HFFc6 (cell line): ENCODE measurements at regions not wholly inside any gene's neighbourhood (a gene's known extent, or its start where the extent isn't known, plus 50 kb on each side); places are given as distances from the start of the nearest gene placed in this dataset.

Source experiments
- DNase-seq: peaks from one replicate; pipeline ENCODE4 v3.0.0-alpha.2; 2018
- H3K27ac Mint-ChIP-seq: 2 replicates; pipeline ENCODE4 v1.8.0; 2020; ENCODE audit warnings: mild to moderate bottlenecking, mixed read lengths
- H3K27me3 Mint-ChIP-seq: 2 replicates; pipeline ENCODE4 v1.8.0; 2021; ENCODE audit warnings: mild to moderate bottlenecking, moderate library complexity, mixed read lengths; ENCODE audit not compliant: insufficient read depth
- H3K36me3 Mint-ChIP-seq: 2 replicates; pipeline ENCODE4 v1.8.0; 2021; ENCODE audit warnings: low read depth, mixed read lengths
- H3K4me1 Mint-ChIP-seq: 2 replicates; pipeline ENCODE4 v1.8.0; 2020; ENCODE audit warnings: low read depth, mixed read lengths
- H3K4me3 Mint-ChIP-seq: 2 replicates; pipeline ENCODE4 v1.8.0; 2020; ENCODE audit warnings: mild to moderate bottlenecking, moderate library complexity, mixed read lengths
- H3K9me3 Mint-ChIP-seq: 2 replicates; pipeline ENCODE4 v1.8.0; 2020; ENCODE audit warnings: mild to moderate bottlenecking, mixed read lengths
- TF ChIP-seq, protein P1 (sequence below): fragments of 200-600 bp; sonication (generic); IDR thresholded peaks from 2 replicates; pipeline ENCODE4 v1.5.0; 2021; ENCODE audit warnings: antibody characterized with exemption, mild to moderate bottlenecking

- H3K27me3 Mint-ChIP-seq = peaks cover 19% of the 10 kb centered on the region
- no peak overlapping the region for H3K4me3 Mint-ChIP-seq
- no peak overlapping the region for H3K27ac Mint-ChIP-seq
- H3K9me3 Mint-ChIP-seq = no peaks in the 10 kb centered on the region
- TF ChIP-seq, protein P1, sequence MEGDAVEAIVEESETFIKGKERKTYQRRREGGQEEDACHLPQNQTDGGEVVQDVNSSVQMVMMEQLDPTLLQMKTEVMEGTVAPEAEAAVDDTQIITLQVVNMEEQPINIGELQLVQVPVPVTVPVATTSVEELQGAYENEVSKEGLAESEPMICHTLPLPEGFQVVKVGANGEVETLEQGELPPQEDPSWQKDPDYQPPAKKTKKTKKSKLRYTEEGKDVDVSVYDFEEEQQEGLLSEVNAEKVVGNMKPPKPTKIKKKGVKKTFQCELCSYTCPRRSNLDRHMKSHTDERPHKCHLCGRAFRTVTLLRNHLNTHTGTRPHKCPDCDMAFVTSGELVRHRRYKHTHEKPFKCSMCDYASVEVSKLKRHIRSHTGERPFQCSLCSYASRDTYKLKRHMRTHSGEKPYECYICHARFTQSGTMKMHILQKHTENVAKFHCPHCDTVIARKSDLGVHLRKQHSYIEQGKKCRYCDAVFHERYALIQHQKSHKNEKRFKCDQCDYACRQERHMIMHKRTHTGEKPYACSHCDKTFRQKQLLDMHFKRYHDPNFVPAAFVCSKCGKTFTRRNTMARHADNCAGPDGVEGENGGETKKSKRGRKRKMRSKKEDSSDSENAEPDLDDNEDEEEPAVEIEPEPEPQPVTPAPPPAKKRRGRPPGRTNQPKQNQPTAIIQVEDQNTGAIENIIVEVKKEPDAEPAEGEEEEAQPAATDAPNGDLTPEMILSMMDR = no peak
- no peaks in the 10 kb centered on the region for H3K4me1 Mint-ChIP-seq
- no peak for DNase-seq
- no peaks in the 10 kb centered on the region for H3K36me3 Mint-ChIP-seq
These were observed 141.4 kb downstream of the SPP2 start for GRCh38 chr2:234191819-234192407.

- H3K27me3 Mint-ChIP-seq = peaks cover 19% of the 10 kb centered on the region
- H3K9me3 Mint-ChIP-seq = no peaks in the 10 kb centered on the region
- H3K4me1 Mint-ChIP-seq = no peaks in the 10 kb centered on the region
- TF ChIP-seq, protein P1 = no peak
- H3K27ac Mint-ChIP-seq = no peak overlapping the region
- DNase-seq = no peak
- no peak overlapping the region for H3K4me3 Mint-ChIP-seq
- no peaks in the 10 kb centered on the region for H3K36me3 Mint-ChIP-seq
These were observed 139.3 kb downstream of the SPP2 start for GRCh38 chr2:234189786-234190300.

GRCh38 chr2:234189230-234189629, 138.7 kb downstream of the SPP2 start:
- Mint-ChIP-seq H3K27ac (no peak overlapping the region), H3K27me3 (peaks cover 22% of the 10 kb centered on the region), H3K9me3 (no peaks in the 10 kb centered on the region), H3K4me3 (no peak overlapping the region), H3K36me3 (no peaks in the 10 kb centered on the region), H3K4me1 (no peaks in the 10 kb centered on the region)
- DNase-seq = no peak
- TF ChIP-seq, protein P1 = no peak

GRCh38 chr2:234187646-234188174, 137.2 kb downstream of the SPP2 start:
- no peak overlapping the region for H3K4me3 Mint-ChIP-seq
- H3K27me3 Mint-ChIP-seq = peaks cover 35% of the 10 kb centered on the region
- H3K4me1 Mint-ChIP-seq = no peaks in the 10 kb centered on the region
- H3K36me3 Mint-ChIP-seq = no peaks in the 10 kb centered on the region
- no peaks in the 10 kb centered on the region for H3K9me3 Mint-ChIP-seq
- no peak for DNase-seq
- H3K27ac Mint-ChIP-seq = no peak overlapping the region
- TF ChIP-seq, protein P1 = no peak

DNA sequence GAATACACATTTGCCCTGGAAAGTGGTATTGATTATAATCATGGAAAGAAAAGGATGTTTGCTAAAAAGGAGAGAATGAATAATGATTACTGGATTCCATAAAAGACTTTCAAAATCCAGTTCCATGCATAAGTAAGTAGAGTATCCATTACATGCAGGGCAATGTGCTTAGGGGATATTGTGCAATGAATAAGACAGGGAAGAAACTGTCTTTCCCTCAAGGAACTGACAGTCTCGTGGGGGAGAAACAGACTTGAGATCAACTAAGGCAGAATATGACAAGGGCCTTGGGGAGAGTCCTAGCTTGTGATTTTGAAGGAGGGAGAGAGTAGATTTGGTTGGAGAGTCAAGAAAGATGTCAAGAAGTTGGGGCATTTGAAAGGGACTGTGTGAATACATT, 130.6 kb downstream of the SPP2 start:
- H3K9me3 Mint-ChIP-seq = no peaks in the 10 kb centered on the region
- no peaks in the 10 kb centered on the region for H3K36me3 Mint-ChIP-seq
- TF ChIP-seq, protein P1 = no peak
- no peak overlapping the region for H3K27ac Mint-ChIP-seq
- DNase-seq = no peak
- H3K4me3 Mint-ChIP-seq = no peak overlapping the region
- H3K4me1 Mint-ChIP-seq = no peaks in the 10 kb centered on the region
- H3K27me3 Mint-ChIP-seq = peaks cover 39% of the 10 kb centered on the region
